ENCODE measurements at regions not wholly inside any gene's neighbourhood (a gene's known extent, or its start where the extent isn't known, plus 50 kb on each side); places are given as distances from the start of the nearest gene placed in this dataset.

DNA sequence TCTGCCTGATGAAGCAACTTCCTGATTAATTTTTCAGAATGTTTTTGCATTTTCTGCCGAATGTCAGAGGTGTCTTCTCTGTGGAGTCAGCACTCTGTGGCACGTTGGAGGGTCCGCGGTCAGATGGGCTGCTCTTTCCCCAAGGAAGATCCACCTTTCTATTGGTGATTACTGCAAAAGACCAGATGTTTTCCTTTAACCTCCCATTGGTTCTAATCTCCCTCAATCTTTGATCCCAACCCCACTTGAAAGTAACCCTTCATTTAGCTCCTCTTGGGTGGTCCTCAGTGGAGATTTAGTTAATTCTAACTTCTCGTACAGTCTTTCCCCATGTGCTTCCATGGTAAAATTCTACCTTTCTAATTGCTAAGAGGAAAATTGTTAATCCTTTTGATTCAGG lies 397.7 kb upstream of the DDHD1 start:
- CTCF ChIA-PET (ENCODE audit: low intra/inter-chr PET ratio), result no interaction called here
- 0% methylated on average over 4 of the region's 5 CpGs for WGBS (ENCODE audit: insufficient coverage, low coverage, missing lambda C conversion rate)

DNA sequence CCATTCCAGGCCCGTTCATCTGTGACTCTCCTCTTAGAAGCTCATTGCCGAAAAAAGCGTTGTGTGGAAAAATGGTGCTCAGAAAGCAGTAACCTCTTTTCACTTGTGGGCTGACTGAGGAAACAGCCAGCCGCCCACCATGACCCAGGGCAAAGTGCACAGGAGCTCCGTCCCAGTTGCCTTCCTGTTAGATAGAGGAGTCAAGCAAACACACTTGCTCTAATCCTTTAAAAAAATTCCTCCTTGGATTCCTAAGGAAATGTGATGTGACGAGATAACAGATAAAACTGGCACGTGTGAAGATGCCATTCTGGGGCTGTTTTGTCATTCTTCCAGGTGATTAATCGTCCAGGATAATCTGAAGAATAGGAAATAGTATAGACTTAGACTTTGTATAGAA lies 396.8 kb upstream of the DDHD1 start:
- Histone ChIP-seq H3K4me2 (ENCODE audit: insufficient read depth, low read length) (no peak overlapping the region), H2AFZ (ENCODE audit: low read depth, low read length) (no peak overlapping the region), H3K4me3 (no peak overlapping the region), H3K36me3 (ENCODE audit: control insufficient read depth, insufficient read depth, low read length) (no peaks in the 10 kb centered on the region), H3K79me2 (ENCODE audit: control insufficient read depth, insufficient read depth, low read length) (no peaks in the 10 kb centered on the region), H3K9ac (ENCODE audit: insufficient read depth in 1 of 2, low read depth in 2 of 2, low read length in 2 of 2) (no peak overlapping the region), H3K4me1 (replicated peaks in 1 of 2; ENCODE audit: control insufficient read depth in 2 of 2, insufficient read depth in 2 of 2, low read length in 2 of 2) (no peaks in the 10 kb centered on the region), H3K27ac (ENCODE audit: extremely low read depth, low read depth, low read length) (no peak overlapping the region), H3K9me3 (replicated peaks; ENCODE audit: control insufficient read depth, insufficient read depth, low read depth, low read length) (no peaks in the 10 kb centered on the region), H3K9me1 (ENCODE audit: control insufficient read depth, insufficient read depth, low read length) (no peaks in the 10 kb centered on the region), H4K20me1 (replicated peaks; ENCODE audit: control insufficient read depth, insufficient read depth, low read length) (no peaks in the 10 kb centered on the region), H3K27me3 (ENCODE audit: control insufficient read depth in 2 of 2, insufficient read depth in 2 of 2, low read length in 2 of 2) (no peaks in the 10 kb centered on the region)
- DNase-seq (ENCODE audit: extremely low read depth in 1 of 4, low spot score in 3 of 4) (no peak), ATAC-seq (no peak), FAIRE-seq (no peak)
- intact Hi-C loops (cut with micrococcal nuclease), result no loop called here
- in situ Hi-C loops (cut with MboI), result loop anchor here (25.0 kb wide), 1 partner anchor 1237 kb away; no protein-coding TSS in a partner anchor
- BruUV-seq (replicated peaks), result no TSS peak
- TF ChIP-seq ZKSCAN1 (IDR thresholded peaks at IDR 0.05; ENCODE audit: low read depth, low read length), result no peak
- no peak for TF ChIP-seq RFX7 (CRISPR knock-in tag; IDR thresholded peaks at IDR 0.05)
- WGBS (ENCODE audit: insufficient coverage, low coverage, missing lambda C conversion rate), result 4% methylated on average over 8 of the region's 8 CpGs
- POLR2A ChIA-PET, result interaction anchor here (0.6 kb wide), 1 partner anchor 15 kb away, joined by 3 read pairs; no protein-coding TSS in a partner anchor
- CTCF ChIA-PET (ENCODE audit: low intra/inter-chr PET ratio), result no interaction called here

More for the DNA sequence above, 397.7 kb upstream of the DDHD1 start:
- intact Hi-C loops (cut with micrococcal nuclease) (no loop called here), in situ Hi-C loops (cut with MboI) (no loop called here)
- Histone ChIP-seq H3K36me3 (ENCODE audit: control insufficient read depth, insufficient read depth, low read length) (no peaks in the 10 kb centered on the region), H4K20me1 (replicated peaks; ENCODE audit: control insufficient read depth, insufficient read depth, low read length) (no peaks in the 10 kb centered on the region), H2AFZ (ENCODE audit: low read depth, low read length) (no peak overlapping the region), H3K9me3 (replicated peaks; ENCODE audit: control insufficient read depth, insufficient read depth, low read depth, low read length) (no peaks in the 10 kb centered on the region), H3K79me2 (ENCODE audit: control insufficient read depth, insufficient read depth, low read length) (no peaks in the 10 kb centered on the region), H3K27ac (ENCODE audit: extremely low read depth, low read depth, low read length) (no peak overlapping the region), H3K9me1 (ENCODE audit: control insufficient read depth, insufficient read depth, low read length) (no peaks in the 10 kb centered on the region), H3K4me2 (ENCODE audit: insufficient read depth, low read length) (no peak overlapping the region), H3K4me1 (replicated peaks in 1 of 2; ENCODE audit: control insufficient read depth in 2 of 2, insufficient read depth in 2 of 2, low read length in 2 of 2) (no peaks in the 10 kb centered on the region), H3K9ac (ENCODE audit: insufficient read depth in 1 of 2, low read depth in 2 of 2, low read length in 2 of 2) (no peak overlapping the region), H3K4me3 (no peak overlapping the region), H3K27me3 (ENCODE audit: control insufficient read depth in 2 of 2, insufficient read depth in 2 of 2, low read length in 2 of 2) (no peaks in the 10 kb centered on the region)
- no TSS peak for BruUV-seq (replicated peaks)
- TF ChIP-seq ZNF589 (CRISPR knock-in tag; IDR thresholded peaks at IDR 0.05; ENCODE audit: low read depth) (no peak), POU5F1 (IDR thresholded peaks at IDR 0.05; ENCODE audit: borderline replicate concordance, low read depth, low read length, partially characterized antibody) (no peak), ZNF644 (tag; IDR thresholded peaks at IDR 0.05; ENCODE audit: low read depth) (no peak)
- POLR2A ChIA-PET, result no interaction called here
- DNase-seq (ENCODE audit: extremely low read depth in 1 of 4, low spot score in 3 of 4) (no peak), ATAC-seq (no peak), FAIRE-seq (no peak)
